IPS DF 4.7 (cell line): ENCODE measurements at regions not wholly inside any gene's neighbourhood (a gene's known extent, or its start where the extent isn't known, plus 50 kb on each side); places are given as distances from the start of the nearest gene placed in this dataset.
A peak's percentile ranks its signal among the peaks of the same experiment; 100 is the strongest.

Source experiments
- DNase-seq: peaks from one replicate; pipeline ENCODE4 v3.0.0-alpha.2; 2013; ENCODE audit warnings: low spot score; ENCODE audit errors: extremely low read depth

- no peak for DNase-seq
Measured at GRCh38 chr7:41306486-41306885, 396.4 kb downstream of the INHBA start.

DNA sequence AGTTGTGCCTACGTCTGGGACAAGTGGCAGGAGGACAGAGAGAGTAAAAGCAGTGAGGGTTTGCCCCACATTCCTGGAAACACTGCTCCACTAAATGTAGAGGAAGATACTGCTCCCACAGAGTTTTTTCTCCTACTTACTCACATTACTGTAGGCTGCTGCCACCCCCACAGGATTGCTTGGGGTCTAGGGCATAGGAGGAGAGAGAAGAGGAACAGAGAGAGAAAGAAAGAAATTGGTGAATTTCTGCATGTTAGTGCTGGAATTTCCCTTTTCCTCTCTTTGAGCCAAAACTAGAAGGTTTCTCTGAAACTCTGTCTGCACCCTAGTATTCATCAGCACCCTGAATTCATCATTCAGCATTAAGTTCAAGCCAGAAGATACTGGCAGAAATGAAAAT lies 397.9 kb downstream of the INHBA start:
- no peak for DNase-seq

GRCh38 chr7:41303709-41304108 lies 399.2 kb downstream of the INHBA start:
- DNase-seq = no peak

- no peak for DNase-seq
Measured at GRCh38 chr7:41298409-41298808, 404.5 kb downstream of the INHBA start.

- no peak for DNase-seq
Measured at GRCh38 chr7:41297166-41297565, 405.7 kb downstream of the INHBA start.

GRCh38 chr7:41295455-41295815 lies 407.5 kb downstream of the INHBA start:
- no peak for DNase-seq

DNA sequence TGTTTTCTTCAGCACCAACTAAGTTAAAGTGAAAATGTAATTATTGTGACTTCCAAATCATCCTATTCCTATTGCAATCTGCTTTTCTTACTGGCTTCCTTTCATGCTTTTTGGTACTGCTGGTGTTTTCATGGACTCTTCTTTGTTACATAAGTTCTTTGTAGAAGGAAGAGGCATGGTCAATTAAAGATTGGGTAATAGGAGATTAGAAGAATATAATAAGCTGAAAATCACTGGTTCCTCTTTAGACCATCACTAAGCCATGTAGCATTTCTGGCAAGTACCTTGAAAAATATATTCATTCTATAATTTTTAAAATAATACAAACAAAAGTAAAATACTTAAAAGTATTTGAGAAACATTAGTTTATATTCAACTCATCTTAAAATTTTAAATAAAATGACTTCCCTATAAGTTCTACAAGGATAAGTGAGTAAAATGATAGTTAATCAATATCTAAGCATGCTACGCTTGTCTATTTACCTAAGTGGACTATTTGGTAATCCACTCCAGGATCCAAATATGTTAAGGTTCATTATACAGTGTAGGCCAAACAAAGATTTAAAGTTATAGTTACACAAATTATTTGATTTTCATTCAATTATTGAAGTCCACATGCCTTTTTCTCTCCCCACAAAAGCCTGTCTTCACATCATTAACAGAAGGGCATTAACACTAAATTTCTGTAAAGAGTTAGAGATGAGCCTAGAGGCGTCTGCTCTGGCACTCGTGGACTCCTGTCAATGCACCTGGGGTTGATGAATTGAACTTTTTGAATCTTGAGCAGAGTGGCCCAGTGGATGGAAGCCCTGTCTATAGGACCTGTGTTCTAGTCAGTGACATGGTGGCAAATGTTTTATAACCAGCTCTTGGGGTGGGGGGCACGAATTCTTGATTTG lies 408.1 kb downstream of the INHBA start:
- DNase-seq = no peak

DNA sequence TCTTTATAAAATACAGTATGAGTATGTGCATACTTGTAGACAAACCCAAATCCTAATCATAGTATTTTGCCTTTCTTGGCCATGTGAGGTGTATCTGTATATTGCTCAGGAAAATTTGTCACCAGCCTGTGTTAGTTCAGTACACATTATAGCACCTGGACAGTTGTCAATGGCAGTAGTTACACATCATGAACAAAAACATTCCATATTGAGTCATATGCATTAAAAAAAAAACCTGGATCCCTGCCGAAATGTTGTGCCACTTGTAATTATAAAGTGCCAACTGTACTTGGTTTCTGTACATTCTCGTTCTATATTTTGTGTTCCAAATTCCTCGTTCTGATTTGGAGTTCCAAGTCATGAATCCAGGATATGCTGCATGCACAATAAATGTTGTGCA lies 410.4 kb downstream of the INHBA start:
- DNase-seq = no peak

DNA sequence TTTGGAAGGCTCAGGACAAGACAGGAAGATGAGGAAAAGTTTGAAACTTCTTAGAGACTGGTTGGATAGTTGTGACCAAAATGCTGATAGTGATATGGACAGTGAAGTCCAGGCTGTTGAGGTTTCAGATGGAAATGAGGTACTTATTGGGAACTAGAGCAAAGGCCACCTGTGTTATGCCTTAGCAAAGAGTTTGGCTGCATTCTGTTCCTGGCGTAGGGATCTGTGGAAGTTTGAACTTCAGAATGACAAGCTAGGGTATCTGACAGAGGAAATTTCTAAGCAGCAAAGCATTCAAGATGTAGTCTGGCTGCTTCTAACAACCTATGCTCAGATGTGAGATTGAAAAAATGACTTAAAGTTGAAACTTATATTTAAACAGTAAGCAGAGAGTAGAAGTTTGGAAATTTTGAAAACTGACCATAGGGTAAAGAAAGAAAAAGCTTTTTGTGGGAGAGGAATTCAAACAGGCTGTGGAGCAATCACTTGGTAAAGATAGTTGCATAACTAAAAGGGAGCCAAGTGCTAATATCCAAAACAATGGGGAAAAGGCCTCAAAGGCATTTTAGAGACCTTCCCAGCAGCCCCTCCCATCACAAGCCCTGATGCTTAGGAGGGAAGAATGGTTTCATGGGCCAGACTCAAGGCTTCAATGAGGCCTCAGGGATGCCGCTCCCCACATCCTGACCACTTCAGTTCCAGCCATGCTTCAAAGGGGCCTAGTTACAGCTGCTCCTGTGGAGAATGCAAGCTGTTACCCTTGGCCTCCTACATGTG lies 415.1 kb downstream of the INHBA start:
- peak; percentile 19 for DNase-seq

GRCh38 chr7:41280491-41280890 lies 422.4 kb downstream of the INHBA start:
- DNase-seq = no peak

DNA sequence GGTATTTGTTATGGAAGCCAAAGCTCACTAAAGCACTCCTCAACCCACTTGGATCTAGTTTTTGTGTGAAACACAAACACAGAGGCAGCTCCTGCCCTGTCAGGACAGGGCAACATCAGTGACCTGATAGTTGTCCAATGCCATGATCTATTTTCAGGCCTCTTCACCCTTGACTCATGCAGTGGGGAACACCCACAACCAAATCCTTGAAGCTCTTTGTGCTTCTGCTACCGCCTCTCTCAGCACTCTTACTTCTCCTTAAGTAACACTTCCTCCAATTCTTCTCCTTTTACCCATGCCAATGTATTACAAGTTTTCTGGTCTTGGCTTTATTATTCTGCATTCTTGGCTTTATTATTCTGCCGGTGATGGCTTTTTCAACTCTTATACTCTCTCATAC lies 425.3 kb downstream of the INHBA start:
- DNase-seq = no peak

- DNase-seq = no peak
Measured at GRCh38 chr7:41275255-41275654, 427.6 kb downstream of the INHBA start.

DNA sequence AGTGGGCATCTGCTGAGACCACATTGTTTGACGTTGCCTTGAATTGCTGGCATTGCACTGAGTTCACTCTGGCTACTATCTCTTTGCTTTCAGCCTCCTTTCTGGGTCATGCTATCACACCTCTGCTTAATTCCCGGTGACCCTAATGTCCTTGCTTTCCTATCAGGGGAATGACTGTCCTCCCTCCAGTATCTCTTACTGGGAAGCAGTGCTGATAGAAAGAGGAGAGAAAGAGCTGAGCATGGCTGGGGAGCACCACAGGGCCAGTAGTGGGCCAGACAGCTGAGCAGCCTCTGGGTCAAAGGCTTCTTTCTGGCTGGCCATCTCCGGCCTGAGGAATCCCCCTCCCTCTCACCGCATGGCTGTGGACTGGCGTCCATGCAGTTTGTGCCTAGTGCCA lies 428.7 kb downstream of the INHBA start:
- DNase-seq = no peak

DNA sequence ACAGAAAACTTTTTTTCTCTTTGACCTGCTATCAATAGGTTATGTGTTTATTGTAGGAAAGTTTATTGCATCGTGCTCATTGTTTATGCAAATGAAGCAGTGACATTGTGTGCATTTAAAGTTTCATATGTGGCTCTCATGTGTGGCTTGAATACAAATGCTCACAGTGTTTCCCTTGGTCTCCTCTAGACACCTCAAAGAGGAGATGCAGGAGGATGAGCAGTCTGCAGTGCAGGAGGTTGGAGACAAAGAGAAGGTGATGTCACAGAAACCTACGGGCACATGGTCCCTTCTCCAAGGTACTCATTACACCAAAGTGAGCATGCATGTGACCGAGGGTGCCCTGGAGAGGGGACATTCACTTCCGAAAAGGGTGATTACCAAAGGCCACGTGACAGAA lies 430.2 kb downstream of the INHBA start:
- DNase-seq = no peak

- no peak for DNase-seq
Measured at GRCh38 chr7:41268878-41269277, 434.0 kb downstream of the INHBA start.

- no peak for DNase-seq
Measured at GRCh38 chr7:41261080-41261479, 441.8 kb downstream of the INHBA start.

DNA sequence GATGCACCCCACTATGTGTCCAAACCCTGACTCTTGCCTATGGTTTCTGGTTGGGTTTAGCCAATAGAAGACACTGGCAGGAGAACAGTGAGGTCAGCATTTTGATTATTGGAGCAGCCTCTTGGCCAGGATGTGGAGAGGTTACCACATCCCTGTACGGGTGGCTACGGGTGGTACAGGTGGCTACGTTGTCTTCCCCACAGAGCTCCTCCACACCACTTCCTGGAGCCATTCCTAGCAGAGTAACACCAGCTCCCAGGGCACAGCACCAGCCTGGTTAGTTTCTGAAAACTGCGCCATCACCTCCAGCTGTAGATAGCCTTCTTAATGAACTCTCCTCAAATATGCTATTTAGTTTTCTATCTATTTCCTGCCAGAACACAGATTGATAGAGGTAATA lies 445.2 kb downstream of the INHBA start:
- DNase-seq = no peak

DNA sequence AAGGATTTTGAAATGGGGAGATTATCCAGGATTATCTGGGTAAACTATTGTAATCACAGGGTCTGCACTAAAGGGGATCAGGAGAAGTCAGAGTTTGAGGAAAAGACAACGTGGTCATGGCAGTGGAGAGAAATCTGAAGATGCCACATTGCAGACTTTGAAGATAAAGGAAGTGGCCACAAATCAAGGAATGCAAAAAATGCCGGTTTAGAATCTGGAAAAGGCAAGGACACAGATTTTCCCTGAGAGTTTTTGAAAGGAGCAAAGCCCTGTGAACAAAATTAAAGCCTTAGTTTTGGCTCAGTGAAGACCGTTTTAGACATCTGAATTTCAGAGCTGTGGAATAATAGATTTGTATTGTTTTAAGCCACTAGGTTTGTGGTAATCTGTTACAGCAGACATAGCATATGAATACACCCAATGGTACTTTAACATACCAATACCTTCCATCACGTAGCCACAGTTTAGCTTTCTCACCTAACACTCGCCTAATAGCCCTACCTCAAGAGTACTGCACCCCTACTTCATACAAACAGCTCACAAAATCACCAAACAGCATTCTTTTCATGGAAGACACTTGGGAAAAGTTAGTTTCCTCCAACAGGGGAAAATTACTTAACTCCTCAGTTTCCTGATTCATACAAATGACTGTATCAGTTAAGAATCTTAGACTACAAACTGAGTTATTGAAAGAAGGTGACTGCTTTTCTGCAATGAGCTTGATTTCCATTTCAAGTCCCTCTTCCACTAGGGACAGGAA lies 446.5 kb downstream of the INHBA start:
- no peak for DNase-seq

- DNase-seq = no peak
Measured at GRCh38 chr7:41255716-41256115, 447.2 kb downstream of the INHBA start.

GRCh38 chr7:41255113-41255512 lies 447.8 kb downstream of the INHBA start:
- DNase-seq = no peak

GRCh38 chr7:41252957-41253356 lies 449.9 kb downstream of the INHBA start:
- no peak for DNase-seq

- no peak for DNase-seq
Measured at GRCh38 chr7:41252551-41252950, 450.3 kb downstream of the INHBA start.
